Keratinocyte (primary cell): ENCODE measurements at regions not wholly inside any gene's neighbourhood (a gene's known extent, or its start where the extent isn't known, plus 50 kb on each side); places are given as distances from the start of the nearest gene placed in this dataset.

ENCODE experiments used
- DNase-seq: peaks from one replicate; pipeline ENCODE4 v3.0.0-alpha.2; 2011; ENCODE audit warnings: low read depth, missing footprints, low spot score
- FAIRE-seq: peaks from 2 replicates; lab custom pipeline; 2011; peaks lifted over from hg19 to GRCh38; lab: Jason Lieb, UNC
- H2AFZ ChIP-seq: 2 replicates; pipeline ENCODE4 v1.6.0; 2012; ENCODE audit warnings: low read length, control low read depth, inconsistent platforms; ENCODE audit not compliant: control insufficient read depth
- H3K27ac ChIP-seq: 2 replicates; pipeline ENCODE4 v1.5.1; 2011; ENCODE audit warnings: low read length; ENCODE audit not compliant: control insufficient read depth, insufficient read depth
- H3K27me3 ChIP-seq: 3 replicates; pipeline ENCODE4 v1.6.0; 2011; ENCODE audit warnings: low read length; ENCODE audit not compliant: control insufficient read depth, insufficient read depth; ENCODE audit errors: extremely low read depth
- H3K36me3 ChIP-seq, 2 experiments: 2 replicates in 1 of 2; 3 replicates in 1 of 2; pipeline ENCODE4 v1.5.1; 2011; ENCODE audit warnings: low read length in 2 of 2, mild to moderate bottlenecking in 1 of 2; ENCODE audit not compliant: control insufficient read depth in 2 of 2, insufficient read depth in 2 of 2; ENCODE audit errors: extremely low read depth in 1 of 2
- H3K4me1 ChIP-seq: 3 replicates; pipeline ENCODE4 v1.5.1; 2011; ENCODE audit warnings: low read length; ENCODE audit not compliant: control insufficient read depth, insufficient read depth; ENCODE audit errors: extremely low read depth
- H3K4me2 ChIP-seq: 3 replicates; pipeline ENCODE4 v1.6.0; 2011; ENCODE audit warnings: low read depth, low read length; ENCODE audit not compliant: control insufficient read depth, insufficient read depth; ENCODE audit errors: extremely low read depth
- H3K4me3 ChIP-seq, 3 experiments: fragments of 200-600 bp in 1 of 3; sonication (generic) in 1 of 3; 2 replicates in 2 of 3; 3 replicates in 1 of 3; pipeline ENCODE4 v1.5.1; 2011 to 2016; ENCODE audit warnings: low read length in 3 of 3, mild to moderate bottlenecking in 3 of 3, control low read depth in 2 of 3, inconsistent platforms in 1 of 3, low read depth in 1 of 3, mixed read lengths in 1 of 3, mixed run types in 1 of 3, moderate library complexity in 1 of 3; ENCODE audit not compliant: control insufficient read depth in 2 of 3, insufficient read depth in 2 of 3; ENCODE audit errors: extremely low read depth in 1 of 3
- H3K79me2 ChIP-seq: 2 replicates; pipeline ENCODE4 v1.6.0; 2012; ENCODE audit warnings: low read length; ENCODE audit not compliant: control insufficient read depth, insufficient read depth
- H3K9ac ChIP-seq: 3 replicates; pipeline ENCODE4 v1.6.0; 2011; ENCODE audit warnings: low read length; ENCODE audit not compliant: control insufficient read depth, insufficient read depth; ENCODE audit errors: extremely low read depth
- H3K9me1 ChIP-seq: 3 replicates; pipeline ENCODE4 v1.6.0; 2011; ENCODE audit warnings: low read length; ENCODE audit not compliant: control insufficient read depth, insufficient read depth; ENCODE audit errors: extremely low read depth
- H3K9me3 ChIP-seq: 2 replicates; pipeline ENCODE4 v1.5.1; 2012; ENCODE audit warnings: low read depth, low read length; ENCODE audit not compliant: control insufficient read depth
- H4K20me1 ChIP-seq: 3 replicates; pipeline ENCODE4 v1.6.0; 2011; ENCODE audit warnings: low read length; ENCODE audit not compliant: control insufficient read depth, insufficient read depth; ENCODE audit errors: extremely low read depth
- CTCF ChIP-seq, 3 experiments: IDR thresholded peaks in 1 of 3; conservative IDR thresholded peaks in 1 of 3; optimal IDR thresholded peaks in 1 of 3; 2 replicates in 2 of 3; 3 replicates in 1 of 3; pipeline versions ENCODE3 to v1.5.1; 2011; ENCODE audit warnings: low read length in 3 of 3, mild to moderate bottlenecking in 3 of 3, moderate library complexity in 2 of 3, control low read depth in 1 of 3, inconsistent platforms in 1 of 3; ENCODE audit not compliant: insufficient read depth in 2 of 3; ENCODE audit errors: extremely low read depth in 1 of 3
- EZH2 ChIP-seq: IDR thresholded peaks from one replicate; pipeline ENCODE4 v1.6.1; 2012; ENCODE audit warnings: inconsistent platforms, mild to moderate bottlenecking, low read length, moderate library complexity
- dilution Hi-C: fragments of 300-500 bp; cut with MboI; formaldehyde crosslinking; loops from one replicate; pipeline ENCODE4 v1.7.0; 2020; ENCODE audit warnings: low sequenced_read_pairs; ENCODE audit not compliant: extremely low pct_ligation_motif_present

- no peak for TF ChIP-seq EZH2
- H2AFZ ChIP-seq = no peak overlapping the region
- H3K4me2 ChIP-seq = no peak overlapping the region
- no peaks in the 10 kb centered on the region for H4K20me1 ChIP-seq
- no peak overlapping the region for H3K4me3 ChIP-seq
- H3K27me3 ChIP-seq = no peaks in the 10 kb centered on the region
- DNase-seq (no peak), FAIRE-seq (no peak)
- dilution Hi-C loops = no loop called here
- H3K27ac ChIP-seq = no peak overlapping the region
- no peak overlapping the region for H3K9ac ChIP-seq
- no peaks in the 10 kb centered on the region for H3K9me3 ChIP-seq
- no peaks in the 10 kb centered on the region for H3K36me3 ChIP-seq
- peaks cover 4% of the 10 kb centered on the region for H3K4me1 ChIP-seq
- no peaks in the 10 kb centered on the region for H3K9me1 ChIP-seq
- no peaks in the 10 kb centered on the region for H3K79me2 ChIP-seq
Measured at GRCh38 chr16:65272699-65273414, 151.0 kb upstream of the CDH11 start.

GRCh38 chr16:65271996-65272395 lies 150.1 kb upstream of the CDH11 start:
- Histone ChIP-seq H3K27me3 (no peaks in the 10 kb centered on the region), H3K4me2 (no peak overlapping the region), H3K9ac (no peak overlapping the region), H3K79me2 (no peaks in the 10 kb centered on the region), H3K4me3 (no peak overlapping the region), H3K4me1 (peaks cover 4% of the 10 kb centered on the region), H4K20me1 (no peaks in the 10 kb centered on the region), H3K9me3 (no peaks in the 10 kb centered on the region), H2AFZ (no peak overlapping the region), H3K36me3 (no peaks in the 10 kb centered on the region), H3K9me1 (no peaks in the 10 kb centered on the region), H3K27ac (no peak overlapping the region)
- TF ChIP-seq CTCF (optimal IDR thresholded peaks at IDR 0.05 in 1 of 3, IDR thresholded peaks at IDR 0.05 in 1 of 3, conservative IDR thresholded peaks at IDR 0.05 in 1 of 3; ENCODE audit: extremely low read depth in 1 of 3, insufficient read depth in 2 of 3, low read length in 3 of 3) (no peak), EZH2 (no peak)
- FAIRE-seq = no peak
- no peak for DNase-seq
- dilution Hi-C loops = no loop called here

GRCh38 chr16:65268331-65268730 lies 146.5 kb upstream of the CDH11 start:
- H3K4me2 ChIP-seq = no peak overlapping the region
- no peaks in the 10 kb centered on the region for H3K27me3 ChIP-seq
- no peak for DNase-seq
- no peak overlapping the region for H2AFZ ChIP-seq
- H4K20me1 ChIP-seq = no peaks in the 10 kb centered on the region
- dilution Hi-C loops = no loop called here
- no peak overlapping the region for H3K4me3 ChIP-seq
- H3K9ac ChIP-seq = no peak overlapping the region
- TF ChIP-seq CTCF (optimal IDR thresholded peaks at IDR 0.05 in 1 of 3, IDR thresholded peaks at IDR 0.05 in 1 of 3, conservative IDR thresholded peaks at IDR 0.05 in 1 of 3; ENCODE audit: extremely low read depth in 1 of 3, insufficient read depth in 2 of 3, low read length in 3 of 3) (no peak), EZH2 (no peak)
- H3K36me3 ChIP-seq = no peaks in the 10 kb centered on the region
- FAIRE-seq = no peak
- H3K79me2 ChIP-seq = no peaks in the 10 kb centered on the region
- no peaks in the 10 kb centered on the region for H3K4me1 ChIP-seq
- no peaks in the 10 kb centered on the region for H3K9me3 ChIP-seq
- H3K27ac ChIP-seq = no peak overlapping the region
- H3K9me1 ChIP-seq = no peaks in the 10 kb centered on the region
